ENCODE measurements at regions not wholly inside any gene's neighbourhood (a gene's known extent, or its start where the extent isn't known, plus 50 kb on each side); places are given as distances from the start of the nearest gene placed in this dataset.
"Not testable (repeated sequence)": the region's sequence is repeated elsewhere in the genome, so short reads cannot be mapped to it uniquely, and the experiment has no call there.

- not testable (repeated sequence) for DNase-seq
Measured at GRCh38 chrY:8922576-8922975, 414.7 kb upstream of the TSPY4 start.

Data from stimulated activated CD4-positive, alpha-beta T cell treated with anti-CD3 and anti-CD28 coated beads, Interleukin-1b, Interleukin-23, amount 100 ng/mL, for 48 hours (primary cell).